C4-2B (cell line): ENCODE measurements at regions not wholly inside any gene's neighbourhood (a gene's known extent, or its start where the extent isn't known, plus 50 kb on each side); places are given as distances from the start of the nearest gene placed in this dataset.
"Not testable (repeated sequence)": the region's sequence is repeated elsewhere in the genome, so short reads cannot be mapped to it uniquely, and the experiment has no call there.

Source experiments
- H3K27ac ChIP-seq: fragments of 450-650 bp; 2 replicates; pipeline ENCODE4 v1.5.1; 2017
- CTCF ChIP-seq: fragments of 450-650 bp; conservative IDR thresholded peaks from 2 replicates; pipeline ENCODE4 v1.5.1; 2017; ENCODE audit warnings: mild to moderate bottlenecking
- ZFX ChIP-seq: fragments of 450-650 bp; IDR thresholded peaks from 2 replicates; pipeline ENCODE4 v1.6.1; 2017

DNA sequence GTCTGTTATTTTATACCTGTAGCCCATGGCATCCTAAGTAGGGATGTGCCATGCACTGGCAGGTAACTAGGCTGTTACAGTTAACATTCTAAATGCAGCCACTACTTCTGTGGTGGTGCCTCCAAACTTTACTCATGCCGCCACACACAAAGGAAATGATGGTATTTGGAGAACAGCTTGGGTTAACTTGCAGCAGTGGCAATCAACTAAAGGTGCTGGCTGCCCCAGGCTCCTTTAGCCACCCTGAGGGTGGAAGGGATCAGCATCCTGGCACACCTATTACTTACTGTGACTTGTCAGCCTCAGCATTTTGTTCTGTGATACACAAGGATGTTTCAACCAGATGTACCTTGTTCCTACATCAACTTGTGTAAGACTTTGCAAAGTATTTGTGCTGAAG, 221.8 kb upstream of the PPP1R3A start:
- TF ChIP-seq CTCF (no peak), ZFX (no peak)

GRCh38 chr7:114139690-114140089, 220.9 kb upstream of the PPP1R3A start:
- H3K27ac ChIP-seq, result not testable (repeated sequence)

More for the DNA sequence above, 221.8 kb upstream of the PPP1R3A start:
- H3K27ac ChIP-seq, result no peak overlapping the region

GRCh38 chr7:114138587-114138986, 219.8 kb upstream of the PPP1R3A start:
- no peak for TF ChIP-seq ZFX
- no peak for TF ChIP-seq CTCF
- H3K27ac ChIP-seq, result no peak overlapping the region

DNA sequence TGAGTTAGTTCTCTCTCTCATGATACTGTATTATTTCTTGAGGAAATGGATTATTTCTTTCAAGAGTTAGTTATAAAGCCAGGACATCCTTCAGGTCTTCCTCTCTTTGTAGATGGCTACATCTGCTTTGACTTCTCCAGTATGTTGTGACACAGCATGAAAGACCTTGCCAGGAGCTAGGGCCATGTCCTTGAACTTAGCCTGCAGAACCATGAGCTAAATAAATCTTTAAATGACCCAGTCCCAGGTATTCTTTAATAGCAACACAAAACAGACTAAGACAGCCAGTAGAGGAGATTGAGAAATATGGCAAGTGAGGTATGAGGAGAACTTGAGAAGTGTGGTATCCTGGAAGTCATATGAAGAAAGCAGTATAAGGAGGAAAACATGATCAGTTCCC, 214.9 kb upstream of the PPP1R3A start:
- no peak overlapping the region for H3K27ac ChIP-seq
- TF ChIP-seq CTCF, result no peak
- TF ChIP-seq ZFX, result no peak

DNA sequence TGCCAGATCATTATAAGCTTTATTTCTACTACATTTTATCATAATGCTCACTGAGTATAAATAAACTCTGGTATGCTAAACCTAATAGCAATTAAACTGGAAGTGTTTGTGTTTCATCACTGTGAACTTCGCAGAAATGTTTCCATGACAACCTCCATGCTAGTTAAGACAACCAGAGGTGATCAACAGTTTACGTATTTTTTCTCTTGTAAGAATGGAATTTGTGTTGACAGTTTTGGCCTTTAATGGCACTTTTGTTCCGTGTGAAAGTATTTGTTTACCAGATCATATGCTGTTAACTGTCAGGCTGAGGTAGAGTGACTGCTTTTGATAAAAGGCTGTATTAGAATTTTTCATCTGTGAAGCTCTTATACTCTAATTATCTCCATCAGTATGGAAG, 212.1 kb upstream of the PPP1R3A start:
- TF ChIP-seq ZFX (no peak), CTCF (no peak)
- H3K27ac ChIP-seq, result no peak overlapping the region

DNA sequence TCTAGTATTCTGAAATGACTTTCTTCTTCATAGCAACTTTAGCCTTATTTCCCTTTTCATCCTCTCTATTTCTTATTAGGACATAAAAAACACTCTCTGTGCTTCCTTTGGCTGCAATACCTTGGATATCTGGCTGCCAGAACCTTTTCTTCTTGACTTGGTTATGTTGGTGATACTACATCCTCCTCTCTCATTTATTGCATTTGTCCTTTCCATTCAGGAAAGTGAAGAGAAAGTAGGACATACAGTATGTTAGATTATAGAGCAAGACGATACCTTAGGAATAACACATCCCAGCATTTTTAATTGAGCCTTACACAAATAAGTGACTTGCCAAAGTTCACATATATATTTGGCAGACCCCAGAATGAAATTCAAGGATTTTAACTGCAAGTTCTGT, 210.1 kb upstream of the PPP1R3A start:
- H3K27ac ChIP-seq, result no peak overlapping the region
- no peak for TF ChIP-seq ZFX
- TF ChIP-seq CTCF, result no peak

DNA sequence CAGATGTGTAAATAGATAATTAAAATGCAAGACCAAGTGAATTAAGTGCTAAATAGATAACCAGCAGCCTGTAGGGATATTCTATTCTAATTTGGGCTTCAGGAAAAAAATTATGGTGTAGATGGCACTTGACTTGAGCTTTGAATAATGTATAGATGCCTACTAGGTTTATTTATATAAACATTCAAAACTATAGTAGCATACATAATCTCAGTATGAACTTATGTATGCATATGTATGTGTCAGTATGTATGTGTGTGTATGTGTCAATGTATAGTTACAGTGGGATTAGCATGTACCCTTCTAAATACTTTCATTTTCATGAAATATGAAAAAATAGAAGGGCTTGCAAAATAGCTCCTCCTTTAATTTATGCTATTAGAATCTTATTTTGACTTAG, 207.3 kb upstream of the PPP1R3A start:
- TF ChIP-seq ZFX (no peak), CTCF (no peak)
- no peak overlapping the region for H3K27ac ChIP-seq

GRCh38 chr7:114112806-114113205, 194.0 kb upstream of the PPP1R3A start:
- no peak overlapping the region for H3K27ac ChIP-seq
- TF ChIP-seq ZFX (no peak), CTCF (no peak)
